Effector memory CD8-positive, alpha-beta T cell (primary cell): ENCODE measurements at regions not wholly inside any gene's neighbourhood (a gene's known extent, or its start where the extent isn't known, plus 50 kb on each side); places are given as distances from the start of the nearest gene placed in this dataset.

Source experiments
- ATAC-seq: fragments of 150-1000 bp; cut with Tn5 transposase; replicated peaks from 2 replicates; pipeline ENCODE4 v1.10.0; 2021; ENCODE audit warnings: mild to moderate bottlenecking, moderate library complexity
- DNase-seq, 3 experiments: peaks; one replicate each; pipeline ENCODE4 v3.0.0; 2021
- H3K27ac Mint-ChIP-seq, 2 donors: one replicate each; pipeline ENCODE4 v1.8.0; 2022; ENCODE audit warnings: mild to moderate bottlenecking in 2 of 2, mixed read lengths in 2 of 2, moderate library complexity in 2 of 2
- H3K27me3 Mint-ChIP-seq, 2 donors: one replicate each; pipeline ENCODE4 v1.8.0; 2022; ENCODE audit warnings: mixed read lengths in 2 of 2
- H3K36me3 Mint-ChIP-seq: one replicate; pipeline ENCODE4 v1.8.0; 2022; ENCODE audit warnings: mild to moderate bottlenecking, moderate library complexity, mixed read lengths; ENCODE audit not compliant: insufficient read depth
- H3K4me1 Mint-ChIP-seq, 2 donors: one replicate each; pipeline ENCODE4 v1.8.0; 2022; ENCODE audit warnings: low read depth in 2 of 2, mixed read lengths in 2 of 2
- H3K4me3 Mint-ChIP-seq, 2 donors: one replicate each; pipeline ENCODE4 v1.8.0; 2022; ENCODE audit warnings: mild to moderate bottlenecking in 2 of 2, mixed read lengths in 2 of 2, moderate library complexity in 2 of 2
- H3K9me3 Mint-ChIP-seq, 2 donors: one replicate each; pipeline ENCODE4 v1.8.0; 2022; ENCODE audit warnings: mixed read lengths in 2 of 2

DNA sequence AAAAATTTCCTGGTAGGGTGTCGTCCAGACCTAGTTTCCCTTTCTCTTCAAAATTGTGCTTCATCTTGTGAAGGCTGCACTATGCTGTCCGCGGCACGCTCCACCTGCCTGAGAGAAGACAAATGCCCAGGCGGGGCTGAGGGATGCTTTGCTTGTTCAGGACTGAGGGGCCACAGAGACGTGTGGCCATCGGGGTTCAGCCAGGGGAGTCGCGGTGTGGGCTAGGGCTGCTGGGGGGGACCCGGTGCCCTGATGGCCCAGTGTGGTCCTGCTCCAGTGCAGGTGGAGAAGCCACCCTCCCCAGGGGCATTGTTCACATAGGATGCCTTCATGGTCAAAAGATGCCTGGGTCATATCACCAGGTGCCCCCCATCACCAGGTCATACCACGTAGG, 107.8 kb upstream of the SHH start:
- H3K9me3 Mint-ChIP-seq = peaks cover 4 to 8% of the 10 kb centered on the region in 2 donors

DNA sequence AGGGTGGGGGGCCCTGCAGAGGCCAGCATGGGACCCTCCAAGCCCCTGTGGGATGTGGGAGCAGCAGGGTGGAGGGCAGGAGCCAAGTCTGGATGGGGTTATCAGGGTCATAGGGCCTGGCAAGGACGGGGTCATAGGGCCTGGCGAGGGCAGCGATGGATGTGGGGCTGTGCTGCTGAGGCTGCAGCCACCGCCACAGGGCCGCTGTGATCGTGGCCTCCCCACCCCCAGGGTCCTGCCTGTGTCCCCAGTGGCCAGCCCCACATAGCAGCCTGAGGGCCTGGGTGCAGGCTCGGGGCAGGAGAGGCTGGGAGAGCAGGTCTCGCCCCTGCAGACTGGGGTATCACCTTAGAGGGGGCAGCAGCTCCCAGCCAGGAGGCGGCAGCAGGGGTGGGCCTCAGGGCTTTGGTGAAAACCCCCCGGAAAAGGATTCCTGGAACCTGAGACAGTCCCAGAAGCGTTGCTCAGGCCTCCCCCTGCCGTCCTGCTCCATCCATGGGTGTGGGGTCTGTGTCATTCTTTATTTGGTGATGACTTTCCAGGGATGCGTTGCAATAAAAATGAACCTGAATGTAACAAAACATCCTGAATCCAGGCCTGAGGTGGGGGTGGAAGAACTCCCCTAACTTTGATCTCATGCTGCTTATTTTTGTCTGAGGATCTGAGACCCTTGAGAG, 107.3 kb upstream of the SHH start:
- Mint-ChIP-seq H3K4me1 (no peaks in the 10 kb centered on the region), H3K36me3 (no peaks in the 10 kb centered on the region), H3K27me3 (no peaks in the 10 kb centered on the region), H3K4me3 (no peak overlapping the region), H3K9me3 (peaks cover 4 to 8% of the 10 kb centered on the region in 2 donors), H3K27ac (no peak overlapping the region)
- no peak for DNase-seq
- no peak for ATAC-seq

More for the DNA sequence above, 107.8 kb upstream of the SHH start:
- Mint-ChIP-seq H3K4me1 (no peaks in the 10 kb centered on the region), H3K27me3 (peaks cover 0 to 4% of the 10 kb centered on the region in 2 donors), H3K36me3 (no peaks in the 10 kb centered on the region), H3K4me3 (no peak overlapping the region), H3K27ac (no peak overlapping the region)
- DNase-seq (no peak), ATAC-seq (no peak)

- no peaks in the 10 kb centered on the region for H3K27me3 Mint-ChIP-seq
- ATAC-seq (no peak), DNase-seq (no peak)
- H3K27ac Mint-ChIP-seq = no peak overlapping the region
- no peaks in the 10 kb centered on the region for H3K4me1 Mint-ChIP-seq
- H3K9me3 Mint-ChIP-seq = peaks cover 4 to 8% of the 10 kb centered on the region in 2 donors
- H3K36me3 Mint-ChIP-seq = no peaks in the 10 kb centered on the region
- no peak overlapping the region for H3K4me3 Mint-ChIP-seq
These were observed 106.6 kb upstream of the SHH start for GRCh38 chr7:155918720-155919390.

DNA sequence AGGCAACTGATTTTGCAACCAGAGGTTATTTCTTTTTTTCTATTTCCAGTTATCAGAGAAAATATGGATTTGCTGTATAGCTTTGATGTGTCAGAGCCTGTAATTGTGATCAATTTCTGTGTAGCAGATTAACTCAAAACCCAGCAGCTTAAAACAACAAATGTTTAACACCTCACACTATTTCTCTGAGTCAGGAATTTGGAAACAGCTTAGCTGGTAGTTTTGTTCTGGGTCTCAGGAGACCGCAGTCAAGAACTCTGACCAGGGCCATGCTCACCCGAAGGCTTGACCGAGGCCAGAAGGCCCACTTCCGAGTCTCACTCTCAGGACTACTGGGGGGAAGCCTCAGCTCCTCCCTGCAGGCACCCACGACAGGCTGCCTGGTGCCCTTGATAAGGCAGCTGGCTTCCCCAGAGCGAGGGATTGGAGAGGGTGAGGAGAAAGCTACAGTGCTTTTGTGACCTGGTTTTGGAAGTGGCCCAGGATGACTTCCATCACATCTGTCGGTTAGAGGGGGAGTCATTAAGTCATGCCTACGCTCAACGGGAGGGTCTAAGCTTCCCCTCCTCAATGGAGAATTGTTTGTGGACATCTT, 105.7 kb upstream of the SHH start:
- peaks cover 4 to 13% of the 10 kb centered on the region in 2 donors for H3K9me3 Mint-ChIP-seq
- DNase-seq (no peak), ATAC-seq (no peak)
- no peaks in the 10 kb centered on the region for H3K36me3 Mint-ChIP-seq
- H3K4me1 Mint-ChIP-seq = no peaks in the 10 kb centered on the region
- H3K4me3 Mint-ChIP-seq = no peak overlapping the region
- H3K27me3 Mint-ChIP-seq = no peaks in the 10 kb centered on the region
- no peak overlapping the region for H3K27ac Mint-ChIP-seq

DNA sequence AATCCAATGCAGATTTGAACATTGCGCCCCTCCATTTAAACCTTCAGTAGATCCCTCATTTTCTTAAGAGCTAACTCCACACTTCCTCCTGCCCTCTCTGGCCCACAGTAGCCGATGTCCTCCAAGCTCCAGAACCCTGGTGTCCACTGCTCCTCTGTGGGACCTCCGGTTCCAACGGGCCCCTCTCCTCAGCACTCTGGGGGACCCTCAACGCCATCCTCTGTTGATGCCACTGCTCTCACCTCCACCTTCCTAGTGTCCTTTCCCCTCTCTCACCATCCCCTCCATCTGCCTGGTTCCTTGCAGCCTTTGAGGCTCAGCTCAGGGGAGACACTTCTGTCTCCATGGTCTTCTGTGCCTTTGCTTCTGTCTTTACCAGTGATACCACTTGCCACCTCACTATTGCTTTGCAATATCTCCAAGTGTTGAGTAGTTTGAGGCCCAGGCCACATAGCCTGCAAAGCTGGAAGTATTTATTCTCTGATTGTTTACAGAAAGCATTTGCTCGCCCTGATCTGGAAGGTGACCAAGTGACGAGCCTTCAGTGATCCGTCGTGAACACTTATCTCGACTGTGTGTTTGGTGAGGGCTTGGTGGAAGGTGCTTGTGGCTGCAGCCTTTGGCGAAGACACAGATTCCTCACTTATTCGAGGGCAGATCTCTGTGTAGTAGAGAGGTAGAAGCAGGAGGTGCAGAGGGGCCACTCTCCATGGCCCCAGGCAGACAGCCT, 104.8 kb upstream of the SHH start:
- H3K27ac Mint-ChIP-seq = no peak overlapping the region
- H3K36me3 Mint-ChIP-seq = no peaks in the 10 kb centered on the region
- H3K4me3 Mint-ChIP-seq = no peak overlapping the region
- H3K27me3 Mint-ChIP-seq = no peaks in the 10 kb centered on the region
- ATAC-seq (no peak), DNase-seq (no peak)
- H3K9me3 Mint-ChIP-seq = peaks cover 4 to 18% of the 10 kb centered on the region in 2 donors
- no peaks in the 10 kb centered on the region for H3K4me1 Mint-ChIP-seq

- H3K27ac Mint-ChIP-seq = no peak overlapping the region
- H3K4me1 Mint-ChIP-seq = no peaks in the 10 kb centered on the region
- H3K36me3 Mint-ChIP-seq = no peaks in the 10 kb centered on the region
- peaks cover 4 to 43% of the 10 kb centered on the region in 2 donors for H3K9me3 Mint-ChIP-seq
- no peak for ATAC-seq
- H3K27me3 Mint-ChIP-seq = peaks cover 9 to 20% of the 10 kb centered on the region in 2 donors
- no peak for DNase-seq
- no peak overlapping the region for H3K4me3 Mint-ChIP-seq
These were observed 102.1 kb upstream of the SHH start for GRCh38 chr7:155914341-155914740.

DNA sequence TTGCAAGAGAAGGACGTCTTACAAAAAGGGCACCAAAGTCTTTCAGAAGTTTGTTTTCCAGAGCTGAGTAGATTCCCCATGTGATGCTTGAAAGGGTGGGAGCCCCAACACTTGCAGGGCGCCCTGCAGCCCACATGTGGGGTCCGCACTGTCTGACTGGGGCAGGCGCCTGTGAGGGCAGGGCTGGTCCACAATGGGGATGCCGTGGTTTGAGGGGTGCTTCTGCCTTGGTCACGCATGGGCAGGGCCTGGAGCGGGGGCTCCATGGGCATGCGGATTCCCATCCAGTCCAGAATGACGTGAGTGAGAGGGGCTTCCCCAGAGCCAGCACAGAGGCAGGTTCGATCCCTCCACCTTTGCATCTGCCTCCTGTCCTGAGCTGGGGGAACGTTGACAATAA, 101.5 kb upstream of the SHH start:
- Mint-ChIP-seq H3K27ac (no peak overlapping the region), H3K4me1 (no peaks in the 10 kb centered on the region), H3K27me3 (peaks cover 9 to 20% of the 10 kb centered on the region in 2 donors)

DNA sequence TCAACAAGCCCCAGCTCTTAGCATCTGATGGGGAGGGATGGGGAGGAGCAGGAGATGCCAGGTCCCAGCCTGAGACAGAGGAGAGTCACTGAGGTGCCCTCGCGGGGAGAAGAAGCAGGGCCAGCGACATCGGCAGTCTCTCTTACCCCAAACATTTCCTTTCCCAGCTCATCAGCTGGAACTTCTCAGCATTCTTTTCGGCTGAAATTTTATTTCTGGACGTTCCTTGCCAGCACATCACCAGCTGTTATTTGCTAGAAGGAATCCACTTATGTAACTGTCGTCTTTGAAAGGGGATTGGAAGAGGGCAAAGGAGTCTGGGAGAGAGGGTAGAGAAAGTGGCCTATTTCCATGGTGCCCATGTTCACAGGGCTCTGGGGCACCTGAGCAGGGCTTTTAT, 101.0 kb upstream of the SHH start:
- ATAC-seq (no peak), DNase-seq (no peak)
- Mint-ChIP-seq H3K4me1 (no peaks in the 10 kb centered on the region), H3K27ac (no peak overlapping the region), H3K4me3 (no peak overlapping the region), H3K36me3 (no peaks in the 10 kb centered on the region), H3K9me3 (peaks cover under 1 to 37% of the 10 kb centered on the region in 2 donors), H3K27me3 (peaks cover 9 to 20% of the 10 kb centered on the region in 2 donors)

More for the DNA sequence above, 101.5 kb upstream of the SHH start:
- DNase-seq (no peak), ATAC-seq (no peak)
- H3K4me3 Mint-ChIP-seq = no peak overlapping the region
- H3K36me3 Mint-ChIP-seq = no peaks in the 10 kb centered on the region
- H3K9me3 Mint-ChIP-seq = peaks cover 4 to 41% of the 10 kb centered on the region in 2 donors

DNA sequence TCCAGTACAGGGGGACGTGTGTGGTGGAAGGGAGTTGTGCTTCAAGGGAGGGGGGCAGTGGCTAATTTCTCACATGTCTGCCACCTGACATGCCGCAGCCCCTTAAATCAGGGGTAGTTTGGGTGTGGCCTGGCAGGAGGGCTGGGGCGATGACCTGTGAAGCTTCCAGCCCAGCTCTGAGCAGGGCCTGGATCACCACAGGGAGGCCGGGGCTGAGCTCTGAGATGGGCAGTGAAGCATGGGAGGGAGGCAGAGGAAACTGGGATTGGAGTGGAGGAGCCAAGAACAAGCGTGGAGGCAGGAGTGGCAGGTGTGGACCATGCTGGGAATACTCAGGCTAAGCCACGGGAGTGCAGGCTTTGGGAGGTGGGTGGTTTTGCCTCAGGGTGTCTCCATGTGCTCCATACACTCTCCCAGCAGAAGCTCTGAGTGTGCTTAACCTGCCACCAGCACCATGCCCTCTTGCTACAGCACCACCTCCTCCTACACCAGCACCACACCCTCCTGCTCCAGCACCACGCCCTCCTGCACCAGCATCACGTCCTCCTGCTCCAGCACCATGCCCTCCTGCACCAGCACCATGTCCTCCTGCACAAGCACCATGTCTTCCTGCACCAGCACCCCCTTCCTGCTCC, 99.3 kb upstream of the SHH start:
- Mint-ChIP-seq H3K36me3 (peaks cover 2% of the 10 kb centered on the region), H3K9me3 (peaks cover 0 to 36% of the 10 kb centered on the region in 2 donors), H3K27me3 (peaks cover 9 to 27% of the 10 kb centered on the region in 2 donors), H3K4me1 (no peaks in the 10 kb centered on the region), H3K4me3 (no peak overlapping the region), H3K27ac (no peak overlapping the region)
- no peak for ATAC-seq
- DNase-seq = no peak

GRCh38 chr7:155908385-155908784, 96.1 kb upstream of the SHH start:
- H3K27me3 Mint-ChIP-seq = peaks cover 15 to 51% of the 10 kb centered on the region in 2 donors
- no peak for ATAC-seq
- peaks cover 1 to 42% of the 10 kb centered on the region in 2 donors for H3K9me3 Mint-ChIP-seq
- no peaks in the 10 kb centered on the region for H3K4me1 Mint-ChIP-seq
- no peak for DNase-seq
- no peak overlapping the region for H3K4me3 Mint-ChIP-seq
- no peak overlapping the region for H3K27ac Mint-ChIP-seq
- peaks cover 2% of the 10 kb centered on the region for H3K36me3 Mint-ChIP-seq

DNA sequence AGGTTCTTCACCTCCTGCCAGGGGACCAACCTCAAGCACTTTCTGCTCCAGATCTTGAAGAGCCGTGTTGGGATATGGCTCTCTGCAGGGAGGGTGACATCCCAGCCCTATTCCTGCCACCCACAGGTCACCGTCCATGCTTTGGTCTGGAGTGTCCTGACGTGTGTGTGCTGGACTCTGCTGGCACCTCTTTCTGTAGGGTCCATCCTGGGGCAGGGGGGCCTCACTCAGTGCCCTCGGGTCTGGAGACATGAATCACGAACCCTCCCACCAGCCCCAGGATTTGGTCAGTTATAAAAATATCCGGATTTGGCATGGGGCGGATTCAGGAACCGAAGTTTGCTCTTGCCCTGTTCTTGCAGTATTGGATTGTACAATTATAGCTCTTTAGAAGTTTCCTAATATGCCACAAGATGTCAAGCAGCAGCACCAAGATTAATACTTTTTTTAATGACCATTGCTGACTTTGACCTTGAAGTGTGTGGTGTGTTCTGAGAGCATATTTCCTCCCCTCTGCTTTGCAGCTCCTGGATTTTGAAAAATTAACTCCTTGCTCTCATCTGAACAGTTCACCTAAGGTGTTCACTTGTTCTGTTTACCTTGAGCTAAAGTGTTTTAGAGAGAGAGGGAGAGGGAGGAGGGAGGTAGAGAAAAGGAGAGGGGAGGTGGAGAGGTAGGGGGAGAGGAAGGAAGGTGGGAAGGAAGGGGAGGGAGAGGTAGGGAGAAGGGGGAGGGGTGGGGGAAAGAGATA, 95.4 kb upstream of the SHH start:
- Mint-ChIP-seq H3K27ac (no peak overlapping the region), H3K9me3 (peaks cover 1 to 35% of the 10 kb centered on the region in 2 donors), H3K27me3 (peaks cover 15 to 58% of the 10 kb centered on the region in 2 donors), H3K4me3 (no peak overlapping the region), H3K36me3 (peaks cover 2% of the 10 kb centered on the region), H3K4me1 (no peaks in the 10 kb centered on the region)
- DNase-seq (no peak), ATAC-seq (no peak)

- H3K9me3 Mint-ChIP-seq = peaks cover 1 to 3% of the 10 kb centered on the region in 2 donors
- H3K36me3 Mint-ChIP-seq = peaks cover 7% of the 10 kb centered on the region
- no peak overlapping the region for H3K4me3 Mint-ChIP-seq
- no peak overlapping the region for H3K27ac Mint-ChIP-seq
- DNase-seq = no peak
- H3K27me3 Mint-ChIP-seq = peaks cover 9 to 40% of the 10 kb centered on the region in 2 donors
- ATAC-seq = no peak
- no peaks in the 10 kb centered on the region for H3K4me1 Mint-ChIP-seq
These were observed 88.9 kb upstream of the SHH start for GRCh38 chr7:155901176-155901575.
